PC-3 (cell line): ENCODE measurements at regions not wholly inside any gene's neighbourhood (a gene's known extent, or its start where the extent isn't known, plus 50 kb on each side); places are given as distances from the start of the nearest gene placed in this dataset.

ENCODE experiments used
- ATAC-seq: fragments of 200-7000 bp; cut with Tn5 transposase; 2 replicates; pipeline ENCODE4 v1.9.1; 2020; ENCODE audit warnings: mild to moderate bottlenecking, moderate library complexity
- BruUV-seq: library from RNA; stranded (reverse); fragments of 400-500 nt; replicated peaks from 2 replicates; lab custom pipeline; 2021; lab: Mats Ljungman, UMichigan
- CTCF ChIA-PET: fragments of 300-600 bp; sonication (Branson Sonifier 250); formaldehyde crosslinking; loops from one replicate; lab custom pipeline; 2022; ENCODE audit warnings: antibody characterized with exemption; lab: Charles Lee
- POLR2A ChIA-PET: fragments of 300-600 bp; sonication (Branson Sonifier 250); formaldehyde crosslinking; loops from one replicate; lab custom pipeline; 2022; ENCODE audit warnings: antibody characterized with exemption; ENCODE audit not compliant: unreplicated experiment; lab: Charles Lee
- DNase-seq: peaks from one replicate; pipeline ENCODE4 v3.0.0-alpha.2; 2015
- H2AFZ ChIP-seq: fragments of 300-600 bp; sonication (generic); 2 replicates; pipeline ENCODE4 v1.6.0; 2016; ENCODE audit warnings: antibody characterized with exemption, low read length
- H3F3A ChIP-seq: fragments of 300-600 bp; sonication (generic); one replicate; pipeline ENCODE4 v1.6.0; 2017; ENCODE audit warnings: antibody characterized with exemption, low read length, control low read depth, mild to moderate bottlenecking; ENCODE audit not compliant: unreplicated experiment
- H3K27ac ChIP-seq: fragments of 300-600 bp; sonication (generic); 2 replicates; pipeline ENCODE4 v1.5.1; 2016; ENCODE audit warnings: mild to moderate bottlenecking, low read length
- H3K27me3 ChIP-seq: fragments of 300-600 bp; sonication (generic); 2 replicates; pipeline ENCODE4 v1.6.1; 2016; ENCODE audit warnings: low read length, mixed read lengths
- H3K36me3 ChIP-seq: fragments of 300-600 bp; sonication (generic); 2 replicates; pipeline ENCODE4 v1.6.1; 2016; ENCODE audit warnings: low read depth, mixed run types, low read length, mixed read lengths
- H3K4me1 ChIP-seq: fragments of 300-600 bp; sonication (generic); 2 replicates; pipeline ENCODE4 v1.5.1; 2016; ENCODE audit warnings: low read length; ENCODE audit not compliant: insufficient read depth
- H3K4me2 ChIP-seq: fragments of 300-600 bp; sonication (generic); 2 replicates; pipeline ENCODE4 v1.6.0; 2016; ENCODE audit warnings: low read length
- H3K4me3 ChIP-seq: fragments of 300-600 bp; sonication (generic); 2 replicates; pipeline ENCODE4 v1.5.1; 2016; ENCODE audit warnings: mild to moderate bottlenecking, low read length, mixed read lengths
- H3K79me2 ChIP-seq: fragments of 300-600 bp; sonication (generic); 2 replicates; pipeline ENCODE4 v1.6.1; 2017; ENCODE audit warnings: low read length, mixed read lengths
- H3K9ac ChIP-seq: fragments of 300-600 bp; sonication (generic); 2 replicates; pipeline ENCODE4 v1.6.0; 2016; ENCODE audit warnings: mild to moderate bottlenecking, low read length
- H3K9me2 ChIP-seq: fragments of 300-600 bp; sonication (generic); replicated peaks from 2 replicates; pipeline ENCODE4 v1.6.1; 2016; ENCODE audit warnings: mixed run types, low read length, mixed read lengths
- H3K9me3 ChIP-seq: fragments of 300-600 bp; sonication (generic); 2 replicates; pipeline ENCODE4 v1.6.1; 2016; ENCODE audit warnings: low read length, mixed read lengths
- H4K20me1 ChIP-seq: fragments of 300-600 bp; sonication (generic); 2 replicates; pipeline ENCODE4 v1.6.1; 2016; ENCODE audit warnings: low read length, mixed read lengths
- EZH2 ChIP-seq: fragments of 300-600 bp; sonication (generic); IDR thresholded peaks from one replicate; pipeline ENCODE4 v1.6.1; 2017; ENCODE audit warnings: antibody characterized with exemption, mild to moderate bottlenecking, low read length; ENCODE audit not compliant: unreplicated experiment
- EZH2phosphoT487 ChIP-seq: fragments of 300-600 bp; sonication (generic); IDR thresholded peaks from 2 replicates; pipeline ENCODE4 v1.6.1; 2018; ENCODE audit warnings: mild to moderate bottlenecking, antibody characterized with exemption, low read length, borderline replicate concordance
- intact Hi-C: fragments of 100-400 bp; cut with micrococcal nuclease; formaldehyde crosslinking; loops from 2 replicates; pipeline ENCODE4 v1.9.0; 2023
- TF ChIP-seq, protein P1 (sequence below): fragments of 300-600 bp; sonication (generic); conservative IDR thresholded peaks from 2 replicates; pipeline ENCODE4 v1.5.1; 2017; ENCODE audit warnings: antibody characterized with exemption, low read depth, mild to moderate bottlenecking, low read length

DNA sequence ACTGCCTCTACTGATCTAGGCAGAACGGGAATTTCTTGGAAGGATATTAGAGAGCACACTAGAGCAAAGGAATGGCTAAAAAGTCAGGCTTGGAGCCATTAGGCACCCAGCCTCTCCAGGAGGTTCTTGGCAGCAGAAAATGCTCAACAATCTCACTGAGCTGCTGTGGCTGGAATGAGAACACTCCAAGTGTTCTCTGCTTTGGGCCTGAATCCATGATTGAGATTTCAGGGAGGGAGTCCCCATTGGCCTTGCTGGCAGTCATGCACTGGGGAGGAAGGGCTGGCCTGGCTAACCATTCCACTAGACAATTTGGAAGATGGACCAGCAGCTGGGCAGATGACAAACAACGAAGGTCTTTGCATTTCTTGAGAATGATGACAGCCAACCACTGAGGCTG is 362.6 kb downstream of the SHQ1 start:
- BruUV-seq = no TSS peak
- H3K9me3 ChIP-seq = no peaks in the 10 kb centered on the region
- H3K4me3 ChIP-seq = no peak overlapping the region
- no peaks in the 10 kb centered on the region for H3K27me3 ChIP-seq
- no peak overlapping the region for H3K27ac ChIP-seq
- H3K79me2 ChIP-seq = no peaks in the 10 kb centered on the region
- no peaks in the 10 kb centered on the region for H3F3A ChIP-seq
- ATAC-seq (no peak), DNase-seq (no peak)
- TF ChIP-seq, protein P1, sequence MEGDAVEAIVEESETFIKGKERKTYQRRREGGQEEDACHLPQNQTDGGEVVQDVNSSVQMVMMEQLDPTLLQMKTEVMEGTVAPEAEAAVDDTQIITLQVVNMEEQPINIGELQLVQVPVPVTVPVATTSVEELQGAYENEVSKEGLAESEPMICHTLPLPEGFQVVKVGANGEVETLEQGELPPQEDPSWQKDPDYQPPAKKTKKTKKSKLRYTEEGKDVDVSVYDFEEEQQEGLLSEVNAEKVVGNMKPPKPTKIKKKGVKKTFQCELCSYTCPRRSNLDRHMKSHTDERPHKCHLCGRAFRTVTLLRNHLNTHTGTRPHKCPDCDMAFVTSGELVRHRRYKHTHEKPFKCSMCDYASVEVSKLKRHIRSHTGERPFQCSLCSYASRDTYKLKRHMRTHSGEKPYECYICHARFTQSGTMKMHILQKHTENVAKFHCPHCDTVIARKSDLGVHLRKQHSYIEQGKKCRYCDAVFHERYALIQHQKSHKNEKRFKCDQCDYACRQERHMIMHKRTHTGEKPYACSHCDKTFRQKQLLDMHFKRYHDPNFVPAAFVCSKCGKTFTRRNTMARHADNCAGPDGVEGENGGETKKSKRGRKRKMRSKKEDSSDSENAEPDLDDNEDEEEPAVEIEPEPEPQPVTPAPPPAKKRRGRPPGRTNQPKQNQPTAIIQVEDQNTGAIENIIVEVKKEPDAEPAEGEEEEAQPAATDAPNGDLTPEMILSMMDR = no peak
- no peak for TF ChIP-seq EZH2phosphoT487
- TF ChIP-seq EZH2 = no peak
- ChIA-PET POLR2A (no interaction called here), CTCF (no interaction called here)
- H3K9ac ChIP-seq = no peak overlapping the region
- intact Hi-C loops = no loop called here
- no peak overlapping the region for H3K4me2 ChIP-seq
- no peak overlapping the region for H2AFZ ChIP-seq
- no peaks in the 10 kb centered on the region for H4K20me1 ChIP-seq
- no peaks in the 10 kb centered on the region for H3K9me2 ChIP-seq
- H3K4me1 ChIP-seq = peaks cover 36% of the 10 kb centered on the region
- no peaks in the 10 kb centered on the region for H3K36me3 ChIP-seq

DNA sequence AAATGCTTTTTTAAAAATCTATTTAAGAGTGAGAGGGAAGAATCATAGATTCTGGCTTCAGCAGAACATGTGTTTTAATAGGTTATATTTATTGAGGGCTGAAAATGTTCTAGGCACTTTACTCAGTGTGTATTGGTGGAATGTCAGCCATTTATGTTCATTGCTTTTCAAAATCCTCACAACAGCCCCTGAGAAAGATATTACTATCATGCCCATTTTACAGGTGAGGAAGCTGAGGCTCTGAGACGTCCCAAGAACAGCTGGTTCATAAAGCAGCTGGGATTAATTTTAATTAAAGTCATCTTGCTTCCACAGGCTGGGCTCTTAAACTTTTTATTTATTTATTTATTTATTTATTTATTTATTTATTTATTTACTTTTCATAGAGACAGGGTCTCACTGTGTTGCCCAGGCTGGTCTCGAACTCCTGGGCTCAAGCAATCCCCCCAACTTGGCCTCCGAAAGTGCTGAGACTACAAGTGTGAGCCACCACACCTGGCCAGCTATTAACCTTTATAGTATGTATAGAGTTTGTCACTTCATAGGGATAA is 364.6 kb downstream of the SHQ1 start:
- ChIA-PET CTCF (no interaction called here), POLR2A (no interaction called here)
- no peak for DNase-seq
- Histone ChIP-seq H3F3A (no peaks in the 10 kb centered on the region), H3K4me2 (peak overlapping the region; percentile 88), H4K20me1 (no peaks in the 10 kb centered on the region), H3K9me3 (no peaks in the 10 kb centered on the region), H3K36me3 (no peaks in the 10 kb centered on the region), H3K4me3 (peak overlapping the region; percentile 71), H3K79me2 (no peaks in the 10 kb centered on the region), H2AFZ (peak overlapping the region; percentile 72; the same call in 1 of the 2 replicates), H3K27ac (no peak overlapping the region), H3K4me1 (peaks cover 32% of the 10 kb centered on the region), H3K9ac (peak overlapping the region; percentile 24), H3K27me3 (no peaks in the 10 kb centered on the region), H3K9me2 (no peaks in the 10 kb centered on the region)
- no TSS peak for BruUV-seq
- TF ChIP-seq EZH2 = no peak
- TF ChIP-seq EZH2phosphoT487 = no peak
- no peak for ATAC-seq
- intact Hi-C loops = loop anchor here (2.0 kb wide), 1 partner anchor 35 kb away; no protein-coding TSS in a partner anchor

DNA sequence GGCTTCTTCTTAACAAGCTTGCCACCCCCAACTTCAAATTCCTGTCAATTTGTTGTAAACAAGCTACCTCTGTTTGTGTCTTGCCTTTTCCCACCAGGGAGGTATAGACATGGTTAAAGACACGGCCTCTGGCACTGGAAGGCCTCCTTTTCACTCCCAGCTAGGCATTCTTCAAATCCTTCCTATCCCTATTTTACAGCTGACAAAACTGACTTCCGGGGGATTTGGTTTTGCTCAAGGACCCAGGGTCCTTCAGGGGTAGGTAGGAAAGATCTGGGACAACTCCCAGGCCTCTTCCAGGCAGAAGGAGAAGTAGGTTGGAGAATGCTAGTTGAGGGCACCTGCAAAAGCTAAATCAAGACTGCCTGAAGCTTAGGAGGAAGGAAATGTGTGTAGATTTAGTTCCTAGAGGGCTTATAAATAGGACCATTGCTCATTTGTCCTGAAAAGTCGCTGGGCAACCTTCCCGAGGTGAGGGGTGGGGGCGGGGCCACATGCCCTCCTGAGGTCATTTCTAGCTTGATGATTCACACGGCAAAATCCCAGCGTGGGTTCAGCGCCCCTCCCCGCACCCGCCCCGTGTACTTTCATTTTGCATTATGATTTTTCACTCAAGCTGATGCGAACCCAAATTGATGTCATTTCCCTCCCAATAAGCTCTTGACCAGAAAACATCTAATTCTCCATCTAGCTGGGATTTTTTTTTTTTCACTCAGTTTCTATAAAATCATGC is 365.5 kb downstream of the SHQ1 start:
- Histone ChIP-seq H4K20me1 (no peaks in the 10 kb centered on the region), H3K4me1 (peaks cover 23% of the 10 kb centered on the region), H3K9ac (peak overlapping the region; percentile 24), H3K4me3 (peak overlapping the region; percentile 71), H2AFZ (peak overlapping the region; percentile 72), H3K36me3 (no peaks in the 10 kb centered on the region), H3K9me2 (no peaks in the 10 kb centered on the region), H3F3A (no peaks in the 10 kb centered on the region), H3K27me3 (no peaks in the 10 kb centered on the region), H3K27ac (peak overlapping the region; percentile 37), H3K79me2 (no peaks in the 10 kb centered on the region), H3K9me3 (no peaks in the 10 kb centered on the region), H3K4me2 (peak overlapping the region; percentile 88)
- BruUV-seq = no TSS peak
- peak; percentile 80 for DNase-seq
- TF ChIP-seq EZH2phosphoT487 (no peak), EZH2 (no peak)
- TF ChIP-seq, protein P1 = no peak
- intact Hi-C loops = loop anchor here (2.0 kb wide), 1 partner anchor 34 kb away; no protein-coding TSS in a partner anchor
- CTCF ChIA-PET = interaction anchor here (0.5 kb wide), 1 partner anchor 58 kb away, joined by 3 read pairs; no protein-coding TSS in a partner anchor
- POLR2A ChIA-PET = interaction anchor here (0.6 kb wide), 1 partner anchor 115 kb away, joined by 4 read pairs; no protein-coding TSS in a partner anchor
- peak; percentile 21 for ATAC-seq
